Activated naive CD4-positive, alpha-beta T cell treated with Interleukin-2 at 50 U/mL for 16 hours (primary cell): ENCODE measurements at regions not wholly inside any gene's neighbourhood (a gene's known extent, or its start where the extent isn't known, plus 50 kb on each side); places are given as distances from the start of the nearest gene placed in this dataset.
"Not testable (repeated sequence)": the region's sequence is repeated elsewhere in the genome, so short reads cannot be mapped to it uniquely, and the experiment has no call there.

Experiments
- DNase-seq: peaks from one replicate; pipeline ENCODE4 v3.0.0-alpha.2; 2020

GRCh38 chr6:141491684-141492083, 641.0 kb upstream of the GJE1 start:
- DNase-seq: no peak

DNA sequence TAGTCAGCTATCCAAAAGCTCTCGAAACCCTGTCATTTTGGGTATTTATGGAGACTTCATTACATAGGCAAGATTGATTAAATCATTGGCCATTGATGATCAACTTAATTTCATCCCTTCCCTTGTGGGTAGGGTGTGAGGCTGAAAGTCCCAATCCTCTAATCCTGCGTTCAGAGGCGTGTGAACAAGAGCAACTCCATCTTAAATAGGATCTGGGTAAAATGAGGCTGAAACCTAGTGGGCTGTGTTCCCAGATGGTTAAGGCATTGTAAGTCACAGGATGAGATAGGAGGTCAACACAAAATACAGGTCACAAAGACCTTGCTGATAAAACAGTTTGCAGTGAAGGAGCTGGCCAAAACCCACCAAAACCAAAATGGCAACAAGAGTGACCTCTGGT, 641.7 kb upstream of the GJE1 start:
- DNase-seq: no peak

DNA sequence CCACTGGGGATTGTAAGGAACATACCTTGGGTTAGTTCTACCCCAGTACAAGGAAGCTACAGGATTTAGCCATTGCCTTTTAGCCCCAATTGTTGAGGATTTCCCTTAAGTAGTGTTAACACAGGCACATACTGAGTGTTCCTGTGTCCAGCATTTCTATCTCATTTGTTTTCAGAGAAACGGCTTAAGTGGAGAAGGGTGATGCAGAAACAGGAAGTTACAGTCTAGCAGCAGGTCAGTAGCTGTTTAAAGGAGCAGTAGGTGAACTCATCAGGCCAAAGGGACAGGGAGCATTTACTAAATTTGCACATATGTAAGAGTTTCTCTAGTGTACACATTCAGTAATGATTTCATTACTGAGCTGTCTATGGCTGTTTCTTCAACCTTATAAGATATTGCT, 644.2 kb upstream of the GJE1 start:
- DNase-seq: no peak

DNA sequence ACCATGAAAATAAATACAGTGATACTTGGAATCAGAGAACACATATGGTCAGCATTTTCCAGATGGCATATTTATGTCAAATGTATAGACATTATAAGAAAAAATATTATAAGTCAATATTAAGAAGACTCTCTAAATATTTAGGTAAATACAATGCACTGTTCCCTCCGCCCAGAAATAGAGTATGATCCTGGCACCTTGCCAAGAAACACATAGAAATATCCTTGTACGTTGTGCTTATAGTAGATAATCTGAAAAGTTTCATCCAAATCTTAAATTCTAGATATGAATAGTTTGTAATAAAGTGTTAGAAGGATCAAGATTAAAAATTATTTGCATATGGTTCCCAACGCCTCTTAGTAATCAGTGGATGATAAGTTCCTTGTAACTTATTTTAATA, 645.8 kb upstream of the GJE1 start:
- DNase-seq: no peak

- DNase-seq: peak; percentile 4
Measured at GRCh38 chr6:141484711-141485110, 648.0 kb upstream of the GJE1 start.

GRCh38 chr6:141483598-141484061, 649.1 kb upstream of the GJE1 start:
- DNase-seq: peak; percentile 51

- DNase-seq: no peak
Measured at GRCh38 chr6:141482796-141483597, 649.7 kb upstream of the GJE1 start.

DNA sequence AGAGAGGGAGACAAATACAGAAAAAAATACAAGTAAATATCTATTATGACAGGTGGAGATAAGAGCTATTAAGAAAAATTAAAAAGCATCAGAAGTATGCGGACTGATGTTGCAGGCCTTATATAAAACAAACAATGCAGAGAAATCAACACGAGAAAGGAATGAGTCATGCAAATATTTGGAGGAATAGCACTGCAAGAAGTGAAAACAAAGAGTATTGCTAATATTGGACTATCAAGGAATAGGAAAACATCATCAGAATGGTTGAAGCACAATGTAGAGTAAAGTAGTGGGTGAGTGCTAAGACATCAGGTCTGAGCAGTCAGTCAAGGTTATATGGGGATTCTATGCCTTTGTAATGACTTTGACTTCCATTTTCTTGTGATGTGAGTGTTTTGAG, 657.5 kb upstream of the GJE1 start:
- DNase-seq: no peak

DNA sequence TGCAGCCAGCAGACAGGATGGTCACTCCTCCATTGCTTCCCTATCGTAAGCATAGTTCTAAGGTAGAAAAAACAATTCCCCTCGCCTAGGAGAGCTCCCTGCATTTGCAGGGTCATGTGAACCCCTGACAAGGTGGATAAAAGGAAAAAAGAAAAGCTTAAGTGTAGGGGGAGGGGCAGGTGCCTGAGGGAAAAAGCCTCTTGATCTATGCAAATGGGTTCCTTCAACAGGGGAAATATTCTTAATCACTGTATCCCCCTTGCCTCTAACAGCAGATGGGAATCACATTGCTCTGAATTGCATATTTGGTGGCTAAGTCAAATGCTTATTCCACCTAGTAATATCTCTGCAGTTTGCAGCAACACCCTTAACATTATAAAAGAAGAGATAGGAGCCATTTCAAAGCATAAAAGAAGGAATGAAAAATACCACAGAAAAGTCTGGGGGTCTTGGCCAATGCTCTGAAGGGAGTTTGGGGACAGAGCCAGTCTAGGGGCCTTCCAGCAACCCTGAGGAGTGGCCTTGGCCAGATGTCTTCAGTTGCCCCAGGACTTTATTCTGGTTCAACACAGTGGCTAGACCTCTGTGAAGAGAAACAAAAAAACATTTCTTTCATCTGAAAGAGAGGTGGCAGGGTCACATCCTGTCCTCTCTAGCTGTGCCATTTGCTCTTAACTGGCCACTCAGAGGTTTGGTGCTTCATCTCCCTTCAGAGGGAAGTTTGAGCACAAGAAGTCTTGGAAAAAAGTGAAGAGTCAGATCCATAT, 660.4 kb upstream of the GJE1 start:
- no peak for DNase-seq

DNA sequence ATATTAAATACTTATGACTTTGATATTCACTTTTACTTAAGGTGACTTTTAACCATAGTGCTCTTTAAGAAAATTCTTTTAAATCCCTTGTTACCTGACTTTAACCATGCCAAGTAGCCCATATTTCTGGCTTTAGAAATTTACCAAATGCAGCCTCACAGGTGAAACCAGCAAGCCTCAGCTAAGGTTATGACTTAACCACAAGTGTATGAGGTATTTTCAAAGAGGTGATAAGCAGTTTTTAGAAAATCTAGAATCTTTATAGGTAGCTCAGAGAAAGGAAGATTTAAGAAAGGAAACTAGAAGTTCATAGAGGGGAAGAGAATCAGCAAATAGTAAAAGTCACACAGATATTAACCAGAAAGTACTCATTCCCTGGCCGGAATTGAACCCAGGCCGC, 661.9 kb upstream of the GJE1 start:
- no peak for DNase-seq

GRCh38 chr6:141467881-141468280, 664.8 kb upstream of the GJE1 start:
- no peak for DNase-seq

DNA sequence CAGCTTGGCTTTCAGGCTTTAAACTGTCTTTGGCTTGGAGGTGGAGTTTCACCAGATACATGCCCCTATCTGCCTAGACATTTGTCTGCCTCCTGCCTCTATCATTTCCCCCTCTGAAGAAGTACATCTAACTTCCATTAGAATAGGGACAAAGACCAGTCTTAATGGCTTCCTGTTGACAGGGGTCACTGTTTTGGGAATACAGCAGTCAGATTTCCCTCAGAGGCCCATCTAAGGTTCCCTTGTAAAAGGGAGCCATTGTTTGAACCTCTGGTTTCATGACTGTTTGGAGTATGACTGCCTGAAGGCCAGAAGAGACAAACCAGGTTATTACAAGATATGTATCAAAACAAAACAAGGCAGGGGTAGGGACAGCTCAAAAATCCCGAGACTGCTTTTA, 665.7 kb upstream of the GJE1 start:
- no peak for DNase-seq

DNA sequence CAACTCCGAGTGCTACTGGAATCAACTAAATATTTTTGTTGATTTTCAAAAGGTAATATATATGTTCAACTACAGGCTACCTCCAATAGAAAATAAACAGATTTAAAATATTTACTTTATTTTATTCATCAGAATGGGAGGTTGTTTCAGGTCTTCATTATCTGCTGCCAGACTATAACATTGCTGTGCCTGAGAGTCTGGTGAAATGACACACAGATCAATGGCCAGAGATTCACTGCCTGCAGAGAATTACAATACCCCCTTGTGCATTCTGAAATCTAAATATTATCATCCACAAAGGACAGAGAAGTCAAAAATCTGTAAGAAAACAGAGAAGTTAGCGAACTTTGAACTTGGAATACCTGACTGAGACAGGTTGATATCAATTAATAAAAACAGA, 667.8 kb upstream of the GJE1 start:
- no peak for DNase-seq

DNA sequence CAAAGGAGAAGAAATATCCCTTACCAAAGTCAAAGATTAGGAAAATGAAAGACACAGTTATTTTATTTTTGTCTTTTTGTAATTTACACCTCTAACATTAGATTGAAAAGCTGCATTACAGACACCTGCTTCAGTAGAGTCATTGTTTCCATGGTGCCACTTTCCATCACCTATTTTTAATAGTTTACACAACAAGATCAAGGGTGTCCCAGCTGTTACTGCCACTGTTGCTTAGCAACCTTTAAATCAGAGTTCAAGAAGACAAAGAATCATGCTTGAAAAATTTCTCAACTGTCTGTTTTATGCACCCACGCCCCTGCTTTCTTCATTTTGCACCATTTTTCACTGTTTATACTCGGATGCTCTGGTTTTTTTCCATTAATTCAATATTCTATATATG, 668.2 kb upstream of the GJE1 start:
- DNase-seq: no peak

DNA sequence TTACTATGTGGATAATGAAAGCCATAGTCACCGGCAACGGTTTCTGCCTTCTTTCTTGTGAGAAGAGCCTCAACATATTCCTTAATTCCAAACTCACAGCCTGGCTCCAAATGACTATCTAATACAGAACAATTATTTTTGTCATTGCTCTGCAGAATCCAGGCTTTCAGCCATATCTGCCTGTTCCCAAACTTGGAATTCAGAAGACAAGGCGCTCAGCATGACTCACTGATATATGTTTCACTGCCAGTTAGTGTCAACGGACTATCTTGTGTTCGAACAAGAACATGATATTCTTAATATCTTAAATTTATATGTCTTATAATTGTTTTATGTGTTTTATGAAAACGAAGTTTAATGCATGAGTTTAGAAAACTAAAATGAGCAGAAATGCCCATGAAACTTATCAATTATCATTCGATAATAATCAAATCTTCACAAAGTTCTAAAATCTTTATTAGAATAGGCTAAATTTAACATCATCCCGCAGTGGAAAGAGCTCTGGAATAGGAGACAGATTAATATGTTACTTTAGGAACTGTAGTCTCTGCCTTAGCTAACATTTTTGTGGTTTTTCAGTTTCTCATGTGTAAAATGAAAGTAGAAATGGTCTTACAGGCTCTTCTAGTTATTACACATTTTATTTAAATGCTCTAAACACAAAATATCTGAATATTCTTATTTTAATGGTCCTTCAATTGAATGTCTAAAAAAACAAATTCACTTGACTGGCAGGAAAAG, 669.3 kb upstream of the GJE1 start:
- DNase-seq: no peak

GRCh38 chr6:141460743-141461484, 671.8 kb upstream of the GJE1 start:
- DNase-seq: no peak

- DNase-seq: not testable (repeated sequence)
Measured at GRCh38 chr6:141460245-141460644, 672.5 kb upstream of the GJE1 start.

- not testable (repeated sequence) for DNase-seq
Measured at GRCh38 chr6:141457984-141458383, 674.7 kb upstream of the GJE1 start.

GRCh38 chr6:141452354-141452686, 680.4 kb upstream of the GJE1 start:
- DNase-seq: no peak

GRCh38 chr6:141451511-141452353, 681.0 kb upstream of the GJE1 start:
- no peak for DNase-seq

DNA sequence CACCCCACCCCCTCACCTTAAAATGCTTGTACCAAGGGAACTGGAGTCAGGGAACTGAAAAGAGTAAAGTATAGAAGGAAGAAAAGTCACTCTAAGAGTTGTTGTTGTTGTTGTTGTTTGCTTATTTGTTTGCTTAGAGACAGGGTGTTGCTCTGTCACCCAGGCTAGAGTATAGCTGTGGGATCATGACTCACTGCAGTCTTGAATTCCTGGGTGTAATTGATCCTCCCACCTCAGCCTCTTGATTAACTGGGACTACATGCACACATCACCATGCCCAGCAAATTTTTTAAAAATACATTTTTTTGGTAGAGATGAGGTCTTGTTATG, 681.6 kb upstream of the GJE1 start:
- DNase-seq: no peak

DNA sequence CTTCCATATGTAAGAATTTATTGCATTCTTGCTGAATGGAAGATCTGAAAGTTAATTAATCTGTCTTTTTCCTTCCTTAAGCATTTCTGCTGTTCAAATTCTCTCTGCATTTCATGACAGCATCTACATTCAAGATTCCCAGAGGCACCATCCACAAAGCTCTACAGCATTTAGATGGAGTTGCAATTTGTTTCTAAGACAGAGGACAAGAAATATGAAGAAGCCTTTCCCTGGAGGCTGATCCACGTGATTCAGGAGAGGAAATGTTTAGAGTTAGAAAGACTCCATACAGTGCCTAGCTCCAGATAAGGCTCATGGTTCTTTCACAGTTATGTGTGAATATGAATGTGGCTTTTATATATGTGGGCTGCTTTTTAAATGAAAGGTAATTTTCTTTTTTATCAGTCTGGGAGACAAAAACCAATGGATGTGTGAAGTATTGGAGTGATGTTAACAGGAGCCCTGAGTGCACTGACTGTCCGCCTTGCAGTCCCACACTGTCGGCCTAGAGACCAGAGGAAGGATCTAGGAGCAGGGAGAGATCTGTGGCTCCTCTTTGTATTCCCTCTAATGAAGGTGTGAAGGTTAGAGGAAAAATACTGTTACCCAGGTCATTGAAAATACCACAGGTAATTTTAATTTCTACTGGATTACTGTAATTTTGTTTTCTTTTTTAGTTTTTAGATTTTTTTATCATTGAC, 686.6 kb upstream of the GJE1 start:
- DNase-seq: no peak
